GM10248 (cell line): ENCODE measurements at regions not wholly inside any gene's neighbourhood (a gene's known extent, or its start where the extent isn't known, plus 50 kb on each side); places are given as distances from the start of the nearest gene placed in this dataset.

Source experiments
- CTCF ChIA-PET: fragments of 300-600 bp; sonication (Branson Sonifier 250); formaldehyde crosslinking; extraction: SDS; loops from one replicate; lab custom pipeline; 2021; ENCODE audit warnings: antibody characterized with exemption; lab: Yijun Ruan, JAX
- POLR2A ChIA-PET: fragments of 350-650 bp; sonication (Branson Sonifier 250); formaldehyde crosslinking; extraction: SDS; loops from one replicate; lab custom pipeline; 2020; ENCODE audit warnings: antibody characterized with exemption; lab: Yijun Ruan, JAX
- DNase-seq: peaks from one replicate; pipeline ENCODE4 v3.0.0; 2012; ENCODE audit errors: extremely low spot score
- TF ChIP-seq, protein P1 (sequence below): IDR thresholded peaks from 2 replicates; pipeline ENCODE4 v1.5.1; 2012; ENCODE audit warnings: mild to moderate bottlenecking, low read depth; ENCODE audit errors: extremely low read depth, missing control alignments, control extremely low read depth

DNA sequence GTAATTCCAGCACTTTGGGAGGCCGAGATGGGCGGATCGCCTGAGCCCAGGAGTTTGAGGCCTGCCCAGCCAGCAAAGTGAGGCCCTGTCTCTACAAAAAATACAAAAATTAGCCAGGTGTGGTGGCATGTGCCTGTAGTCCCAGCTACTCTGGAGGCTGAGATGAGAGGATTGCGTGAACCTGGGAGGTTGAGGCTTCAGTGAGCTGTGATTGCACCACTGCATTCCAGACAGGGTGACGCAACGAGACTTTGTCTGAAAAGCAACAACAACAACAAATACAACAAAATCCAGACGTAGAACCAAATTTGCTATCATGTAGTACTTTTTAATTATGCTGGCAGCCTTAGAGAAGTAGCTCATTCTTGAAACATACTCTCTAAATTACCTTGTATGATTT lies 277.1 kb downstream of the KLF5 start:
- POLR2A ChIA-PET: no interaction called here
- TF ChIP-seq, protein P1, sequence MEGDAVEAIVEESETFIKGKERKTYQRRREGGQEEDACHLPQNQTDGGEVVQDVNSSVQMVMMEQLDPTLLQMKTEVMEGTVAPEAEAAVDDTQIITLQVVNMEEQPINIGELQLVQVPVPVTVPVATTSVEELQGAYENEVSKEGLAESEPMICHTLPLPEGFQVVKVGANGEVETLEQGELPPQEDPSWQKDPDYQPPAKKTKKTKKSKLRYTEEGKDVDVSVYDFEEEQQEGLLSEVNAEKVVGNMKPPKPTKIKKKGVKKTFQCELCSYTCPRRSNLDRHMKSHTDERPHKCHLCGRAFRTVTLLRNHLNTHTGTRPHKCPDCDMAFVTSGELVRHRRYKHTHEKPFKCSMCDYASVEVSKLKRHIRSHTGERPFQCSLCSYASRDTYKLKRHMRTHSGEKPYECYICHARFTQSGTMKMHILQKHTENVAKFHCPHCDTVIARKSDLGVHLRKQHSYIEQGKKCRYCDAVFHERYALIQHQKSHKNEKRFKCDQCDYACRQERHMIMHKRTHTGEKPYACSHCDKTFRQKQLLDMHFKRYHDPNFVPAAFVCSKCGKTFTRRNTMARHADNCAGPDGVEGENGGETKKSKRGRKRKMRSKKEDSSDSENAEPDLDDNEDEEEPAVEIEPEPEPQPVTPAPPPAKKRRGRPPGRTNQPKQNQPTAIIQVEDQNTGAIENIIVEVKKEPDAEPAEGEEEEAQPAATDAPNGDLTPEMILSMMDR: no peak
- CTCF ChIA-PET: no interaction called here

DNA sequence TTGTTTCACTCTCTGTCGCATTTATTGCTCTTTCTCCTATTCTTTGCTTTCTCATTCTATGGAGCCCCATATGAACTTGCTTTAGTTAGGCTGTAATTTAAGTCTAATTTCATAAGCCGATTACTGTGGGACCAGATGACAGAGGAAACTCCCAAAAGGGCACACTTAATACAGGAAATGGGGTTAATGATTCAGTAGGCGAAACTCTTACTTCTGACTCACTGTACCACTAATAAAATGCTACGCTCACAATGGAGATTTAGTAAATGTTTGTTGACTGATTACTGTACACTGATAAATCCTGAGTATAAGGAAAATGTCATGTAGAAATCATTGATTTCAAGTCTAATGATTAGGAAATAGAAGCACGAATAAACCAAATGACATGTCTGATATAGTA lies 276.4 kb downstream of the KLF5 start:
- CTCF ChIA-PET: no interaction called here
- no peak for DNase-seq
- POLR2A ChIA-PET: no interaction called here

More for the DNA sequence above, 277.1 kb downstream of the KLF5 start:
- DNase-seq: no peak

DNA sequence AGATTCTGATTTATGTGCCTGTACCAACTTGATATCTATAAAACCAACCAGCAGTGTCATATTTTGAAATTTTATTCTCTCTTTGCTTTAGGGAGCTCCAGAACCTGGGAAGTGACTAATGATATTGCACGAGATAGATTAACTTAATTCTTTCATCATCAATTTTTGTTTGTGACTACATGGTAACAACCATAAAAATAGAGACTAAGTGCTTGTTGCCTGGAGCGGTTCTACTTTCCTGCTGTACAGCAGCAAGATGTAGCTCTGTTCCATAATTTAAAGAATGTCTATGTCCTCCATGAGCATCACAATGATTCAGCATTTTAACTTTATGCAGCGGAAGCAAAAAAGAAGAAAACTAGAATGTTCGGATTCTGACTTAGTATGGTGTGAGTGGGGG lies 275.6 kb downstream of the KLF5 start:
- ChIA-PET POLR2A (no interaction called here), CTCF (interaction anchor here (0.8 to 0.9 kb wide), 3 partner anchors 46 to 228 kb away, joined by 3 to 4 read pairs (median 4); no protein-coding TSS in a partner anchor)
- TF ChIP-seq, protein P1: no peak
- DNase-seq: no peak

More for the DNA sequence above, 276.4 kb downstream of the KLF5 start:
- TF ChIP-seq, protein P1: no peak

DNA sequence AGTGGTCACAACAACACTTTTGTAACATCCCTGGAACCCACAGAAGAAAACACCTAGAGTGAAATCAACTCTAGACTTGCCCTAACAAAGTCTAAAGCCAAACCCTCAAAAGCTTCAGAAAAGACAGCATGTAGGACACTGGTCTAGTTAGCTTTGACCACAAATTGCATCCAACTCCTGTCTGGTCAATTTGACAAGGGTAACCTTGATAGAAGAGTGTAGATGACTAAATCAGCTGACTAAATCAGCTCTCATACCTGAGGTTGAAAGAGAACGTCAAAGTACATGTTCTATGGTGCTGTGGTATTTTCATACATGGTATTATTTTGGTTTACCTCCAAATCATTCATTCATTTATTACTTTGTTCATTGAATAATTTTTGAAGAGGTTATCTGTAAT lies 272.8 kb downstream of the KLF5 start:
- ChIA-PET POLR2A (no interaction called here), CTCF (interaction anchor here (0.8 to 1.2 kb wide), 2 partner anchors 9 to 58 kb away, joined by 3 read pairs; no protein-coding TSS in a partner anchor)
- no peak for DNase-seq
- TF ChIP-seq, protein P1: no peak

DNA sequence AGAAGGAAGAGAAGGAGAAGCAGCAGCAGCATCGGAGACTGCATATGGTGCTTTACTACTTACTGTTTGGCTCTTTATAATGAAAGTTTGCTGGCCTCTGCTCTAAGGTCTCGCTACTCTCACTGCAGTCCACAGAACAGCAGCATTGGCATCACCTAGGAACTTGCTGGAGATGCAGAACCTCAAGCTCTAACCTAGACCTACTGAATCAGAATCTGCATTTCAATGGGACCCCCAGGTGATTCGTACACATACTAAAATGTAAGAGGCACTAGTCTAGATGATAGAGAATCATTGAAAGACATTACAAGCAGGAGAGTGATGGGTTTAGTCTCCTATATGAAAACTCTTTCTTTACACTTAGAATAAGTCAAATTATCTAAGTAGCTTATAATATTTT lies 270.6 kb downstream of the KLF5 start:
- POLR2A ChIA-PET: no interaction called here
- DNase-seq: no peak
- CTCF ChIA-PET: interaction anchor here (1.2 kb wide), 1 partner anchor 10 kb away, joined by 3 read pairs; no protein-coding TSS in a partner anchor
- TF ChIP-seq, protein P1: no peak

DNA sequence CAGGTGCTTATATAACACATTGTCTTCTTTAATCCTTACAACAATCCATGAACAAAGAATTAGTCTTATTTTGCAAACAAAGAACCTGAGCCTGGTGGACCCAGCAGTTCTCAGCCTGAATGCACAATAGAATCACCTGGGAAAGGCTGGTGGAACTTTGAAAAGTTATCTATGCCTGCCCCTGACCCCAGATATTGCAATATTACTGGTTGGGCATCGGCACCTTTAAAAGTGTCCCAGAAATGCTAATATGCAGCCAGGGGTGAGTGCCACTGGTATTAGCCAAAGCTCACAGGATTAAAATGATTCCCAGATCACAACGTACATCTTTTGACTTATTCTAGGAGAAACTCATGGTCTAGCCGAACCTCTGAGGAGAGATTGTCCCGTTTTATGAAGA lies 268.8 kb downstream of the KLF5 start:
- TF ChIP-seq, protein P1: no peak
- no peak for DNase-seq
- ChIA-PET POLR2A (no interaction called here), CTCF (interaction anchor here (1.1 kb wide), 1 partner anchor 22 kb away, joined by 3 read pairs; no protein-coding TSS in a partner anchor)
